ENCODE measurements at regions not wholly inside any gene's neighbourhood (a gene's known extent, or its start where the extent isn't known, plus 50 kb on each side); places are given as distances from the start of the nearest gene placed in this dataset.

DNA sequence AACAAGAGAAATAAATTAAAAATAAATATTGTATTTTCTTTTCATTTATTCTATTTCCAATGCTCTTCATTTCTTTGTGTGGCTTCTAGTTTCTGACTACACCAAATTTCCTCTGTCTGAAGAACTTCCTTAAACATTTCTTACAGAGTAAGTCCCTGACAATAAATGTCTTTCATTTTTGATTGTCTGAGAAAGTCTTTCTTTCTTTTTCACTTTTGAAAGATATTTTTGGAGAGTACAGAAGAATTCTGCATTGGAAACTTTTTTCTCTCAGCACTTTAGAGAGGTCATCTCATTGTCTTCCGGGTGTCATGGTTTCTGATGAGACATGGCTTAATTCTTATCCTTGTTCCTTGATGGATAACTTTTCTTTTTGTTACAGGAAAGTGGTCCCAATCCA lies 119.6 kb downstream of the MOBP start:
- intact Hi-C loops (cut with DNase I): no loop called here
- no peak for DNase-seq
- Histone ChIP-seq H3K4me3 (no peak overlapping the region), H3K27ac (no peak overlapping the region), H3K27me3 (no peaks in the 10 kb centered on the region), H3K9me3 (no peaks in the 10 kb centered on the region), H3K4me1 (no peaks in the 10 kb centered on the region), H3K36me3 (no peaks in the 10 kb centered on the region)
- ATAC-seq: no peak
- TF ChIP-seq, protein P1, sequence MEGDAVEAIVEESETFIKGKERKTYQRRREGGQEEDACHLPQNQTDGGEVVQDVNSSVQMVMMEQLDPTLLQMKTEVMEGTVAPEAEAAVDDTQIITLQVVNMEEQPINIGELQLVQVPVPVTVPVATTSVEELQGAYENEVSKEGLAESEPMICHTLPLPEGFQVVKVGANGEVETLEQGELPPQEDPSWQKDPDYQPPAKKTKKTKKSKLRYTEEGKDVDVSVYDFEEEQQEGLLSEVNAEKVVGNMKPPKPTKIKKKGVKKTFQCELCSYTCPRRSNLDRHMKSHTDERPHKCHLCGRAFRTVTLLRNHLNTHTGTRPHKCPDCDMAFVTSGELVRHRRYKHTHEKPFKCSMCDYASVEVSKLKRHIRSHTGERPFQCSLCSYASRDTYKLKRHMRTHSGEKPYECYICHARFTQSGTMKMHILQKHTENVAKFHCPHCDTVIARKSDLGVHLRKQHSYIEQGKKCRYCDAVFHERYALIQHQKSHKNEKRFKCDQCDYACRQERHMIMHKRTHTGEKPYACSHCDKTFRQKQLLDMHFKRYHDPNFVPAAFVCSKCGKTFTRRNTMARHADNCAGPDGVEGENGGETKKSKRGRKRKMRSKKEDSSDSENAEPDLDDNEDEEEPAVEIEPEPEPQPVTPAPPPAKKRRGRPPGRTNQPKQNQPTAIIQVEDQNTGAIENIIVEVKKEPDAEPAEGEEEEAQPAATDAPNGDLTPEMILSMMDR (IDR thresholded peaks at IDR 0.05): no peak

DNA sequence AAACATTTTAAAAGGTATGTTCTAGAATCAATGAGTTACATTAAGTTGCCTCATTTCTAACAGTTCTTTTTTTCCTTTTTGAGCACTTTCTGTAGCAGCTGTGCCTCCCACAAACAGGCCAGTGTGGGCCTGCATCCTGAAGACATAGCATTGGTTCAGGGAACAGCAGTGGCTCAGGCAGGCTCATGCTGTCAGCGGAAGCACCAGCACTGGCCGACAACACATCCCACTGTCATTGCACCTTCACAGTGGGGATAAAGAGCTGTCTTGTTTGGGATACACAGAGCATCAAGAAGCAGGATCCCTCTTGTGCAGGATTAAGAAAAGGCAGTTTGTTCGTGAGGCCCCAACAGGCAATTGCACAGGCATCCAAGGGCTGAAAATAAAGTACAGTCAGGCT lies 123.3 kb downstream of the MOBP start:
- no peaks in the 10 kb centered on the region for H3K4me1 ChIP-seq
- TF ChIP-seq, protein P1 (IDR thresholded peaks at IDR 0.05): no peak
- H3K27me3 ChIP-seq: no peaks in the 10 kb centered on the region
- no peaks in the 10 kb centered on the region for H3K36me3 ChIP-seq
- H3K9me3 ChIP-seq: no peaks in the 10 kb centered on the region
- H3K4me3 ChIP-seq: no peak overlapping the region
- ATAC-seq (no peak), DNase-seq (no peak)
- no peak overlapping the region for H3K27ac ChIP-seq
- intact Hi-C loops (cut with DNase I): no loop called here

DNA sequence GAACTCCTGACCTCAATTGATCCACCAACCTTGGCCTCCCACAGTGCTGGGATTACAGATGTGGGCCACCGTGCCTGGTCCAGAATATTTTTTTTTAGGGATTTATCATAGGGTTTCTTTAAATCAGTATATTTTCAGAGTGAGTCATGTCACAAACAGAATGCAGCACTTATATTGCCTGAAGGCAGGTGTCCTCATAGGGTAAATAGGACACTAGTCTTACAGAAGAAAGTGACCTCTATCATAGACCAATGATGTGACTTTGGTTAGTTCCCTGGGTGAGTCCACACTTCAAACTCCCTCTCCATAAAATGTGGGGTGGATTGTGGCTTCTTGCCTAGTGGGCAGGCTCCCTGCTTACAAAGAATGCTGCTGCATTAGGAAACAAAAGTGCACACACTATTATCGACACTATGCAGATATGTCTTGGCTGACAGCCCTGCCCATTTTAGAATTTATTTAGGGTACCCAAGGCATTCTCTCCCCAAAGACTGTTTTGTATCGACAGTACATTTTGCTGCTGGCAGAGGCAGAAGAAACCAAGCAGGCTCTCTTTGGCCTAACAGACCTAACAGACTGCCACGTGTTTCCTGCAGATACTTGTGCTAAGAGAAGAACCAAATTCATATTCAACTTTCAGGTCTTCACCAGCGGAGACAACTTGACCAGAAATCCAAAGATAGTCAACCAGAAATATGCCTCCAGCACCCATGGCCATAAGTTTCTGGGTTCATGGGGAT lies 125.0 kb downstream of the MOBP start:
- TF ChIP-seq, protein P1 (IDR thresholded peaks at IDR 0.05): no peak
- no peak overlapping the region for H3K27ac ChIP-seq
- DNase-seq (no peak), ATAC-seq (no peak)
- no peaks in the 10 kb centered on the region for H3K27me3 ChIP-seq
- intact Hi-C loops (cut with DNase I): no loop called here
- no peaks in the 10 kb centered on the region for H3K36me3 ChIP-seq
- H3K9me3 ChIP-seq: no peaks in the 10 kb centered on the region
- no peaks in the 10 kb centered on the region for H3K4me1 ChIP-seq
- no peak overlapping the region for H3K4me3 ChIP-seq

DNA sequence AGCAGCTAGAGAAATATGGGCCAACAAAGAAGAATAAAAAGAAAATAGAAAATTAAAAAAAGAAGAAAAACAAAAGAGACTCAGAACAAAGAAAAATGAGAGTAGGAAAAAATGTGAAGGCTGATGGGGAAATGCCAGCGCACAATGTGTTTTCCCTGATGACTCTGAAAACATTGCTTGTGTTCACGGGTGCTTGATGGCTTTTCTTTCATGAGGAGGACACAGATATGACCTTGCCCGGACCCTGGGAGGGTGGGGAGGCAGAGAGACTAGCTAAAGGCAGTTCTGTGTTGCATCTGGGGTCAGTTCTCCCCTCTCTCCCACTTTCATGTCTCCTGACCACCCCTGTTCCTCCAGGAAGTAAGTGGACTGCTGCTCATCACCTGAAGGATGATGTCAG lies 125.9 kb downstream of the MOBP start:
- intact Hi-C loops (cut with DNase I): no loop called here
- H3K36me3 ChIP-seq: no peaks in the 10 kb centered on the region
- TF ChIP-seq, protein P1 (IDR thresholded peaks at IDR 0.05): no peak
- no peak for ATAC-seq
- no peak overlapping the region for H3K4me3 ChIP-seq
- H3K27ac ChIP-seq: no peak overlapping the region
- H3K27me3 ChIP-seq: no peaks in the 10 kb centered on the region
- no peak for DNase-seq
- no peaks in the 10 kb centered on the region for H3K9me3 ChIP-seq
- no peaks in the 10 kb centered on the region for H3K4me1 ChIP-seq

DNA sequence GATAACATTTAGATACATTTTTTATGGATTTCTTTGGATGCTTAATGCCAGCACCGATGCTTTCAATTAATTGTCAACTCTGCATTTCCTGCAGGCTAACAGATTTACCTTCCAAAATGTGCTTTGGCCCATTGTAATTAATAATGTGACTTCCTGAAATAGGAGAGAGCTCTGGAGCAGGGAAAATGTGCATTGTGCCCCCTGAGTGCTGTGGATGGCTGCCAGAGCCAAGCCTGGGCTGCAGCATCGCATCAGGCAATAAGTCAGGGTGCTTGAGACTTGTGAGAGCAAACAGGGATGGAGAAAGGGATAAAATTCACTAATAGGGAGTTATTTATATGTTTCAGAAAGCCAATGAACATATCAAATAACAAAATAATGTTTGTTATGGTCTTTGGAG lies 133.8 kb downstream of the MOBP start:
- H3K27me3 ChIP-seq: no peaks in the 10 kb centered on the region
- no peak overlapping the region for H3K27ac ChIP-seq
- H3K4me3 ChIP-seq: no peak overlapping the region
- DNase-seq: no peak
- intact Hi-C loops (cut with DNase I): no loop called here
- no peak for ATAC-seq
- TF ChIP-seq, protein P1 (IDR thresholded peaks at IDR 0.05): no peak
- H3K36me3 ChIP-seq: no peaks in the 10 kb centered on the region
- no peaks in the 10 kb centered on the region for H3K9me3 ChIP-seq
- H3K4me1 ChIP-seq: no peaks in the 10 kb centered on the region

DNA sequence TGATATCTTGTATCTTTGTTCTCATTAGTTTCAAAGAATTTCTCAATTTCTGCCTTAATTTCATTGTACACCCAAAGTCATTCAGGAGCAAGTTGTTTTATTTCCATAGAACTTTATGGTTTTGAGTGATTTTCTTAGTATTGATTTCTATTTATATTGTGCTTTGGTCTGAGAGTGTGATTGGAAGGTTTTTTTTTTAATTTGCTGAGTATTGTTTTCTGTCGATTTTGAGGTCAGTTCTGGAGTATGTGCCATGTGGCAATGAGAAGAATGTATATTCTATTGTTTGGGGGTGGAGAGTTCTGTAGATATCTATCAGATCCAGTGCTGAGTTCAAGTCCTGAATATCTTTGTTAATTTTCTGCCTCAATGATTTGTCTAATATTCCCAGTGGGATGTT lies 138.4 kb downstream of the MOBP start:
- Histone ChIP-seq H3K4me3 (no peak overlapping the region), H3K9me3 (no peaks in the 10 kb centered on the region), H3K27me3 (no peaks in the 10 kb centered on the region), H3K36me3 (no peaks in the 10 kb centered on the region), H3K27ac (no peak overlapping the region), H3K4me1 (no peaks in the 10 kb centered on the region)
- TF ChIP-seq, protein P1 (IDR thresholded peaks at IDR 0.05): no peak
- ATAC-seq (no peak), DNase-seq (no peak)
- intact Hi-C loops (cut with DNase I): no loop called here
